ENCODE measurements at regions not wholly inside any gene's neighbourhood (a gene's known extent, or its start where the extent isn't known, plus 50 kb on each side); places are given as distances from the start of the nearest gene placed in this dataset.

- TF ChIP-seq CTCF (conservative IDR thresholded peaks at IDR 0.05; ENCODE audit: low read depth in 2 of 2) (no peak), EZH2 (IDR thresholded peaks at IDR 0.05; ENCODE audit: low read depth, unreplicated experiment) (no peak), ETS1 (IDR thresholded peaks at IDR 0.05) (no peak), CREB1 (CRISPR knock-in tag; IDR thresholded peaks at IDR 0.05; ENCODE audit: low read depth) (no peak)
These were observed 227.9 kb downstream of the MAF start for GRCh38 chr16:79372503-79373184.
